NCI-H526 treated with DMSO at 0.1 percent for 48 hours (cell line): ENCODE measurements at regions not wholly inside any gene's neighbourhood (a gene's known extent, or its start where the extent isn't known, plus 50 kb on each side); places are given as distances from the start of the nearest gene placed in this dataset.

ENCODE experiments used
- DNase-seq: peaks from one replicate; lab custom pipeline; 2025; lab: John Stamatoyannopoulos, UW

GRCh38 chr12:98402091-98402490, 113.3 kb upstream of the TMPO start:
- DNase-seq, result no peak

- DNase-seq, result no peak
Measured at GRCh38 chr12:98402671-98403070, 112.7 kb upstream of the TMPO start.

- DNase-seq, result no peak
Measured at GRCh38 chr12:98403385-98403784, 112.0 kb upstream of the TMPO start.

GRCh38 chr12:98403936-98404335, 111.5 kb upstream of the TMPO start:
- no peak for DNase-seq

GRCh38 chr12:98405805-98406366, 109.5 kb upstream of the TMPO start:
- DNase-seq, result no peak

GRCh38 chr12:98406378-98406777, 109.0 kb upstream of the TMPO start:
- no peak for DNase-seq

GRCh38 chr12:98408681-98409080, 106.7 kb upstream of the TMPO start:
- DNase-seq, result no peak

GRCh38 chr12:98409548-98409947, 105.8 kb upstream of the TMPO start:
- DNase-seq, result no peak

- DNase-seq, result no peak
Measured at GRCh38 chr12:98410356-98410755, 105.0 kb upstream of the TMPO start.

- no peak for DNase-seq
Measured at GRCh38 chr12:98416845-98417244, 98.5 kb upstream of the TMPO start.

GRCh38 chr12:98417266-98417665, 98.1 kb upstream of the TMPO start:
- DNase-seq, result no peak

GRCh38 chr12:98418357-98419075, 96.9 kb upstream of the TMPO start:
- no peak for DNase-seq

GRCh38 chr12:98419081-98419794, 96.2 kb upstream of the TMPO start:
- DNase-seq, result no peak

GRCh38 chr12:98419795-98420404, 95.5 kb upstream of the TMPO start:
- no peak for DNase-seq

GRCh38 chr12:98420461-98420860, 94.9 kb upstream of the TMPO start:
- DNase-seq, result no peak

- no peak for DNase-seq
Measured at GRCh38 chr12:98421316-98421715, 94.1 kb upstream of the TMPO start.

- no peak for DNase-seq
Measured at GRCh38 chr12:98422359-98422758, 93.0 kb upstream of the TMPO start.

- DNase-seq, result no peak
Measured at GRCh38 chr12:98422812-98423211, 92.6 kb upstream of the TMPO start.

GRCh38 chr12:98423963-98424362, 91.4 kb upstream of the TMPO start:
- no peak for DNase-seq

- peak; percentile 39 for DNase-seq
Measured at GRCh38 chr12:98424726-98425401, 90.5 kb upstream of the TMPO start.

GRCh38 chr12:98425859-98426258, 89.5 kb upstream of the TMPO start:
- DNase-seq, result no peak

- DNase-seq, result no peak
Measured at GRCh38 chr12:98431089-98431488, 84.3 kb upstream of the TMPO start.
